Loucy (cell line): ENCODE measurements at regions not wholly inside any gene's neighbourhood (a gene's known extent, or its start where the extent isn't known, plus 50 kb on each side); places are given as distances from the start of the nearest gene placed in this dataset.

Experiments used
- H2AFZ ChIP-seq: fragments of 200-600 bp; sonication (generic); 2 replicates; pipeline ENCODE4 v1.6.0; 2016; ENCODE audit warnings: antibody characterized with exemption, mild to moderate bottlenecking, low read length, moderate library complexity
- H3F3A ChIP-seq: fragments of 200-600 bp; 2 replicates; pipeline ENCODE4 v1.6.0; 2016; ENCODE audit warnings: antibody characterized with exemption, low read depth, mild to moderate bottlenecking
- H3K27me3 ChIP-seq: fragments of 200-600 bp; sonication (generic); 2 replicates; pipeline ENCODE4 v1.6.1; 2014; ENCODE audit warnings: low read length, mild to moderate bottlenecking; ENCODE audit not compliant: insufficient read depth, poor library complexity, severe bottlenecking
- H3K36me3 ChIP-seq: fragments of 200-600 bp; sonication (generic); 2 replicates; pipeline ENCODE4 v1.6.1; 2016; ENCODE audit warnings: low read length; ENCODE audit not compliant: insufficient read depth
- H3K4me1 ChIP-seq: fragments of 200-600 bp; sonication (generic); 2 replicates; pipeline ENCODE4 v1.5.1; 2014; ENCODE audit warnings: low read length, mild to moderate bottlenecking; ENCODE audit not compliant: insufficient read depth, poor library complexity, severe bottlenecking
- H3K4me2 ChIP-seq: fragments of 200-600 bp; sonication (generic); 2 replicates; pipeline ENCODE4 v1.6.0; 2014; ENCODE audit warnings: antibody characterized with exemption, low read length, low read depth, mild to moderate bottlenecking; ENCODE audit not compliant: poor library complexity, severe bottlenecking
- H3K4me3 ChIP-seq: fragments of 200-600 bp; sonication (generic); 2 replicates; pipeline ENCODE4 v1.5.1; 2014; ENCODE audit warnings: low read length, mild to moderate bottlenecking, mixed read lengths; ENCODE audit not compliant: poor library complexity, severe bottlenecking
- H3K79me2 ChIP-seq: fragments of 200-600 bp; sonication (generic); 2 replicates; pipeline ENCODE4 v1.6.1; 2014; ENCODE audit warnings: low read length; ENCODE audit not compliant: insufficient read depth
- H3K9ac ChIP-seq: fragments of 200-600 bp; sonication (generic); 2 replicates; pipeline ENCODE4 v1.6.0; 2014; ENCODE audit warnings: mild to moderate bottlenecking, low read depth, low read length, moderate library complexity; ENCODE audit not compliant: poor library complexity, severe bottlenecking
- H3K9me2 ChIP-seq: fragments of 200-600 bp; sonication (generic); replicated peaks from 2 replicates; pipeline ENCODE4 v1.6.1; 2016; ENCODE audit warnings: low read depth, low read length, mixed read lengths
- H3K9me3 ChIP-seq: fragments of 200-600 bp; sonication (generic); 2 replicates; pipeline ENCODE4 v1.6.1; 2014; ENCODE audit warnings: mild to moderate bottlenecking, antibody characterized with exemption, low read length, low read depth; ENCODE audit not compliant: insufficient read depth
- H4K20me1 ChIP-seq: fragments of 200-600 bp; sonication (generic); 2 replicates; pipeline ENCODE4 v1.6.0; 2014; ENCODE audit warnings: antibody characterized with exemption, low read length, mild to moderate bottlenecking; ENCODE audit not compliant: insufficient read depth, poor library complexity, severe bottlenecking
- CTCF ChIP-seq: fragments of 200-600 bp; sonication (generic); conservative IDR thresholded peaks from 2 replicates; pipeline ENCODE4 v1.5.1; 2014; ENCODE audit warnings: mild to moderate bottlenecking, antibody characterized with exemption, low read length
- EZH2phosphoT487 ChIP-seq: fragments of 200-600 bp; IDR thresholded peaks from 2 replicates; pipeline ENCODE4 v1.6.1; 2018; ENCODE audit warnings: antibody characterized with exemption, mild to moderate bottlenecking, moderate library complexity, borderline replicate concordance

GRCh38 chr2:10498525-10499274, 50.6 kb upstream of the ODC1 start:
- Histone ChIP-seq H3K9me2 (no peaks in the 10 kb centered on the region), H4K20me1 (no peaks in the 10 kb centered on the region), H3K36me3 (no peaks in the 10 kb centered on the region), H3K4me3 (no peak overlapping the region), H3K9me3 (no peaks in the 10 kb centered on the region), H3K79me2 (no peaks in the 10 kb centered on the region), H3K9ac (no peak overlapping the region), H2AFZ (no peak overlapping the region), H3K27me3 (no peaks in the 10 kb centered on the region), H3F3A (no peaks in the 10 kb centered on the region), H3K4me1 (peaks cover 5% of the 10 kb centered on the region), H3K4me2 (no peak overlapping the region)
- TF ChIP-seq CTCF (no peak), EZH2phosphoT487 (no peak)
